ENCODE measurements at regions not wholly inside any gene's neighbourhood (a gene's known extent, or its start where the extent isn't known, plus 50 kb on each side); places are given as distances from the start of the nearest gene placed in this dataset.

- H4K20me1 ChIP-seq (ENCODE audit: control insufficient read depth, extremely low read depth, insufficient read depth, low read length), result no peaks in the 10 kb centered on the region
- FAIRE-seq, result no peak
Observed at GRCh38 chr3:70752051-70752450, 439.6 kb upstream of the MDFIC2 start.

GRCh38 chr3:70749122-70749521 lies 436.7 kb upstream of the MDFIC2 start:
- no peaks in the 10 kb centered on the region for H3K27me3 ChIP-seq (ENCODE audit: control insufficient read depth, extremely low read depth, insufficient read depth, low read length)
- no peak overlapping the region for H3K4me2 ChIP-seq (ENCODE audit: control insufficient read depth, extremely low read depth, insufficient read depth, low read depth, low read length)
- TF ChIP-seq EZH2 (IDR thresholded peaks at IDR 0.05; ENCODE audit: low read length) (no peak), CTCF (optimal IDR thresholded peaks at IDR 0.05 in 1 of 3, IDR thresholded peaks at IDR 0.05 in 1 of 3, conservative IDR thresholded peaks at IDR 0.05 in 1 of 3; ENCODE audit: extremely low read depth in 1 of 3, insufficient read depth in 2 of 3, low read length in 3 of 3) (no peak)
- no peaks in the 10 kb centered on the region for H4K20me1 ChIP-seq (ENCODE audit: control insufficient read depth, extremely low read depth, insufficient read depth, low read length)
- H3K4me1 ChIP-seq (ENCODE audit: control insufficient read depth, extremely low read depth, insufficient read depth, low read length), result no peaks in the 10 kb centered on the region
- H3K9me3 ChIP-seq (ENCODE audit: control insufficient read depth, low read depth, low read length), result no peaks in the 10 kb centered on the region
- H3K36me3 ChIP-seq (ENCODE audit: control insufficient read depth in 2 of 2, extremely low read depth in 1 of 2, insufficient read depth in 2 of 2, low read length in 2 of 2), result no peaks in the 10 kb centered on the region
- H3K79me2 ChIP-seq (ENCODE audit: control insufficient read depth, insufficient read depth, low read length), result no peaks in the 10 kb centered on the region
- no peak overlapping the region for H2AFZ ChIP-seq (ENCODE audit: control insufficient read depth, low read length)
- H3K27ac ChIP-seq (ENCODE audit: control insufficient read depth, insufficient read depth, low read length), result no peak overlapping the region
- dilution Hi-C loops (cut with MboI; ENCODE audit: extremely low pct_ligation_motif_present, low sequenced_read_pairs), result no loop called here
- DNase-seq (ENCODE audit: low read depth, low spot score) (no peak), FAIRE-seq (no peak)
- H3K4me3 ChIP-seq (ENCODE audit: control insufficient read depth in 2 of 3, extremely low read depth in 1 of 3, insufficient read depth in 2 of 3, low read depth in 1 of 3, low read length in 3 of 3), result no peak overlapping the region
- no peak overlapping the region for H3K9ac ChIP-seq (ENCODE audit: control insufficient read depth, extremely low read depth, insufficient read depth, low read length)
- no peaks in the 10 kb centered on the region for H3K9me1 ChIP-seq (ENCODE audit: control insufficient read depth, extremely low read depth, insufficient read depth, low read length)

More at GRCh38 chr3:70752051-70752450, 439.6 kb upstream of the MDFIC2 start:
- H3K9ac ChIP-seq (ENCODE audit: control insufficient read depth, extremely low read depth, insufficient read depth, low read length), result no peak overlapping the region
- DNase-seq (ENCODE audit: low read depth, low spot score), result no peak
- no peaks in the 10 kb centered on the region for H3K9me1 ChIP-seq (ENCODE audit: control insufficient read depth, extremely low read depth, insufficient read depth, low read length)
- no peak for TF ChIP-seq EZH2 (IDR thresholded peaks at IDR 0.05; ENCODE audit: low read length)
- TF ChIP-seq CTCF (optimal IDR thresholded peaks at IDR 0.05 in 1 of 3, IDR thresholded peaks at IDR 0.05 in 1 of 3, conservative IDR thresholded peaks at IDR 0.05 in 1 of 3; ENCODE audit: extremely low read depth in 1 of 3, insufficient read depth in 2 of 3, low read length in 3 of 3), result no peak
- no peak overlapping the region for H3K27ac ChIP-seq (ENCODE audit: control insufficient read depth, insufficient read depth, low read length)
- dilution Hi-C loops (cut with MboI; ENCODE audit: extremely low pct_ligation_motif_present, low sequenced_read_pairs), result no loop called here
- H3K4me2 ChIP-seq (ENCODE audit: control insufficient read depth, extremely low read depth, insufficient read depth, low read depth, low read length), result no peak overlapping the region
- H3K27me3 ChIP-seq (ENCODE audit: control insufficient read depth, extremely low read depth, insufficient read depth, low read length), result no peaks in the 10 kb centered on the region
- H3K4me1 ChIP-seq (ENCODE audit: control insufficient read depth, extremely low read depth, insufficient read depth, low read length), result no peaks in the 10 kb centered on the region
- H3K79me2 ChIP-seq (ENCODE audit: control insufficient read depth, insufficient read depth, low read length), result no peaks in the 10 kb centered on the region
- H3K36me3 ChIP-seq (ENCODE audit: control insufficient read depth in 2 of 2, extremely low read depth in 1 of 2, insufficient read depth in 2 of 2, low read length in 2 of 2), result no peaks in the 10 kb centered on the region
- H2AFZ ChIP-seq (ENCODE audit: control insufficient read depth, low read length), result no peak overlapping the region
- no peaks in the 10 kb centered on the region for H3K9me3 ChIP-seq (ENCODE audit: control insufficient read depth, low read depth, low read length)
- no peak overlapping the region for H3K4me3 ChIP-seq (ENCODE audit: control insufficient read depth in 2 of 3, extremely low read depth in 1 of 3, insufficient read depth in 2 of 3, low read depth in 1 of 3, low read length in 3 of 3)
